Osteoblast (primary cell): ENCODE measurements at regions not wholly inside any gene's neighbourhood (a gene's known extent, or its start where the extent isn't known, plus 50 kb on each side); places are given as distances from the start of the nearest gene placed in this dataset.
"Not testable (repeated sequence)": the region's sequence is repeated elsewhere in the genome, so short reads cannot be mapped to it uniquely, and the experiment has no call there.

Experiments used
- DNase-seq: peaks from one replicate; pipeline ENCODE4 v3.0.0; 2011; ENCODE audit warnings: low spot score, mixed read lengths; ENCODE audit not compliant: insufficient read length; ENCODE audit errors: missing footprints
- H2AFZ ChIP-seq: 2 replicates; pipeline ENCODE4 v1.6.0; 2011; ENCODE audit warnings: mild to moderate bottlenecking, low read length
- H3K27ac ChIP-seq: 2 replicates; pipeline ENCODE4 v1.5.1; 2011; ENCODE audit warnings: mild to moderate bottlenecking, low read depth, low read length, moderate library complexity
- H3K27me3 ChIP-seq: 2 replicates; pipeline ENCODE4 v1.6.0; 2012; ENCODE audit warnings: mild to moderate bottlenecking, control low read depth, inconsistent platforms, low read length, moderate library complexity; ENCODE audit not compliant: insufficient read depth
- H3K36me3 ChIP-seq: 2 replicates; pipeline ENCODE4 v1.5.1; 2011; ENCODE audit warnings: mild to moderate bottlenecking, low read length, control low read depth, moderate library complexity; ENCODE audit not compliant: insufficient read depth
- H3K4me1 ChIP-seq: 2 replicates; pipeline ENCODE4 v1.5.1; 2011; ENCODE audit warnings: mild to moderate bottlenecking, low read length, control low read depth, moderate library complexity; ENCODE audit not compliant: insufficient read depth
- H3K4me2 ChIP-seq: 2 replicates; pipeline ENCODE4 v1.6.0; 2011; ENCODE audit warnings: mild to moderate bottlenecking, low read length; ENCODE audit not compliant: insufficient read depth
- H3K4me3 ChIP-seq: fragments of 200-600 bp; sonication (generic); 3 replicates; pipeline ENCODE4 v1.5.1; 2012; ENCODE audit warnings: mild to moderate bottlenecking, low read length, inconsistent platforms; ENCODE audit not compliant: insufficient read depth
- H3K79me2 ChIP-seq: 2 replicates; pipeline ENCODE4 v1.6.0; 2012; ENCODE audit warnings: mild to moderate bottlenecking, low read length, control low read depth, inconsistent platforms; ENCODE audit not compliant: insufficient read depth
- H3K9me3 ChIP-seq: 2 replicates; pipeline ENCODE4 v1.5.1; 2011; ENCODE audit warnings: low read depth, low read length, control low read depth
- H4K20me1 ChIP-seq: 2 replicates; pipeline ENCODE4 v1.6.0; 2012; ENCODE audit warnings: mild to moderate bottlenecking, low read length, control low read depth; ENCODE audit not compliant: insufficient read depth
- CTCF ChIP-seq: IDR thresholded peaks from 2 replicates; pipeline ENCODE4 v1.5.1; 2011; ENCODE audit warnings: mild to moderate bottlenecking, low read depth, low read length, moderate library complexity; ENCODE audit errors: extremely low read depth

- no peaks in the 10 kb centered on the region for H3K9me3 ChIP-seq
- no peaks in the 10 kb centered on the region for H3K27me3 ChIP-seq
- no peaks in the 10 kb centered on the region for H3K4me1 ChIP-seq
- TF ChIP-seq CTCF = no peak
- no peak overlapping the region for H2AFZ ChIP-seq
- no peak overlapping the region for H3K4me2 ChIP-seq
- no peak for DNase-seq
- no peaks in the 10 kb centered on the region for H3K79me2 ChIP-seq
- H3K36me3 ChIP-seq = no peaks in the 10 kb centered on the region
- no peak overlapping the region for H3K27ac ChIP-seq
- H4K20me1 ChIP-seq = no peaks in the 10 kb centered on the region
- no peak overlapping the region for H3K4me3 ChIP-seq
Measured at GRCh38 chr3:110506890-110507289, 564.7 kb upstream of the NECTIN3 start.

- H3K36me3 ChIP-seq, H3K4me2 ChIP-seq, H3K27ac ChIP-seq, H3K4me1 ChIP-seq, DNase-seq, H4K20me1 ChIP-seq, H3K4me3 ChIP-seq, H3K9me3 ChIP-seq, H3K79me2 ChIP-seq, H3K27me3 ChIP-seq, H2AFZ ChIP-seq: not testable (repeated sequence)
Measured at GRCh38 chr3:110507570-110507969, 564.0 kb upstream of the NECTIN3 start.

- Histone ChIP-seq H4K20me1 (no peaks in the 10 kb centered on the region), H3K9me3 (no peaks in the 10 kb centered on the region), H3K79me2 (no peaks in the 10 kb centered on the region), H2AFZ (peak overlapping the region; percentile 24), H3K4me2 (no peak overlapping the region), H3K36me3 (no peaks in the 10 kb centered on the region), H3K4me1 (no peaks in the 10 kb centered on the region), H3K27me3 (no peaks in the 10 kb centered on the region), H3K27ac (no peak overlapping the region), H3K4me3 (no peak overlapping the region)
- no peak for DNase-seq
- TF ChIP-seq CTCF = no peak
Measured at GRCh38 chr3:110512961-110513360, 558.7 kb upstream of the NECTIN3 start.

- no peaks in the 10 kb centered on the region for H3K9me3 ChIP-seq
- H2AFZ ChIP-seq = no peak overlapping the region
- H3K4me1 ChIP-seq = no peaks in the 10 kb centered on the region
- TF ChIP-seq CTCF = no peak
- no peaks in the 10 kb centered on the region for H4K20me1 ChIP-seq
- no peaks in the 10 kb centered on the region for H3K79me2 ChIP-seq
- H3K4me3 ChIP-seq = no peak overlapping the region
- no peak for DNase-seq
- H3K27me3 ChIP-seq = no peaks in the 10 kb centered on the region
- H3K36me3 ChIP-seq = no peaks in the 10 kb centered on the region
- H3K27ac ChIP-seq = no peak overlapping the region
- H3K4me2 ChIP-seq = no peak overlapping the region
Measured at GRCh38 chr3:110518031-110518430, 553.6 kb upstream of the NECTIN3 start.

- Histone ChIP-seq H3K27me3 (no peaks in the 10 kb centered on the region), H3K4me3 (no peak overlapping the region), H3K79me2 (no peaks in the 10 kb centered on the region), H2AFZ (no peak overlapping the region), H3K27ac (no peak overlapping the region), H3K4me2 (no peak overlapping the region), H3K9me3 (no peaks in the 10 kb centered on the region), H4K20me1 (no peaks in the 10 kb centered on the region), H3K36me3 (no peaks in the 10 kb centered on the region), H3K4me1 (no peaks in the 10 kb centered on the region)
- DNase-seq = no peak
- TF ChIP-seq CTCF = no peak
Measured at GRCh38 chr3:110519071-110519470, 552.5 kb upstream of the NECTIN3 start.
